Spinal cord (tissue), 9 donors: ENCODE measurements at regions not wholly inside any gene's neighbourhood (a gene's known extent, or its start where the extent isn't known, plus 50 kb on each side); places are given as distances from the start of the nearest gene placed in this dataset.

Source experiments
- DNase-seq, 6 donors: peaks; one replicate each; pipeline versions ENCODE4 v3.0.0 to v3.0.0-alpha.2; 2013 to 2015; ENCODE audit warnings: low spot score in 6 of 6, low read depth in 4 of 6
- H3K27ac ChIP-seq: one replicate; pipeline ENCODE4 v1.5.1; 2013; ENCODE audit warnings: low read depth, low read length, control low read depth
- H3K27me3 ChIP-seq: one replicate; pipeline ENCODE4 v1.6.1; 2013; ENCODE audit warnings: low read length; ENCODE audit not compliant: control insufficient read depth, insufficient read depth
- H3K36me3 ChIP-seq: one replicate; pipeline ENCODE4 v1.6.1; 2013; ENCODE audit warnings: low read length; ENCODE audit not compliant: control insufficient read depth, insufficient read depth
- H3K4me1 ChIP-seq: one replicate; pipeline ENCODE4 v1.6.1; 2013; ENCODE audit warnings: low read length; ENCODE audit not compliant: control insufficient read depth, insufficient read depth
- H3K4me3 ChIP-seq: one replicate; pipeline ENCODE4 v1.5.1; 2013; ENCODE audit warnings: low read depth, low read length, control low read depth
- H3K9me3 ChIP-seq: one replicate; pipeline ENCODE4 v1.6.1; 2013; ENCODE audit warnings: low read length; ENCODE audit not compliant: control insufficient read depth, insufficient read depth
- WGBS: methylation state at CpG from one replicate; pipeline ENCODE4 v1.1.5; 2013; ENCODE audit warnings: missing lambda C conversion rate; ENCODE audit not compliant: insufficient coverage; 5-methylcytosine and 5-hydroxymethylcytosine counted together
- donor health status: healthy.

DNA sequence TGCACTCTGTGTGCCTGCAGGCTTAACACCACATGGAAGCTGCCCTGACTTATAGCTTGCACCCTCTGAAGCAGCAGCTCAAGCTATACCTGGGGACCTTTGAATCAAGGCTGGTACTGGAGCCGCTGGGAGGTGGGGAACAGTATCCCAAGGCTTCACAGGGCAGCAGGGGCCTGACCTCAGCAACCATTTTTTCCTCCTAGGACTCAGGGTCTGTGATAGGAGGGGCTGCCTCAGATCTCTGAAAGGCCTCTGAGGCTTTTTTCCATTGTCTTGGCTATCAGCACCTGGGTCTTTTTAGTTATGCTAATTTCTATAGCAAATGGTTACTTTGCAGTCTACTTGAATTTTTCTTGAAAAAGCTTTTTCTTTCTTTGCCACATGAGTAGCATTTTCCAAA, 80.2 kb upstream of the OPRM1 start:
- WGBS = no CpG with 5 or more reads among the region's 1 CpG
- no peak for DNase-seq
- H3K36me3 ChIP-seq = no peaks in the 10 kb centered on the region

GRCh38 chr6:153957394-153957793, 81.6 kb upstream of the OPRM1 start:
- no CpG with 5 or more reads among the region's 4 CpGs for WGBS
- no peak for DNase-seq
- Histone ChIP-seq H3K9me3 (no peaks in the 10 kb centered on the region), H3K27me3 (no peaks in the 10 kb centered on the region), H3K4me3 (no peak overlapping the region), H3K36me3 (no peaks in the 10 kb centered on the region), H3K4me1 (no peaks in the 10 kb centered on the region), H3K27ac (no peak overlapping the region)

More for the DNA sequence above, 80.2 kb upstream of the OPRM1 start:
- H3K27me3 ChIP-seq = no peaks in the 10 kb centered on the region
- H3K4me1 ChIP-seq = no peaks in the 10 kb centered on the region
- H3K4me3 ChIP-seq = no peak overlapping the region
- H3K27ac ChIP-seq = no peak overlapping the region
- no peaks in the 10 kb centered on the region for H3K9me3 ChIP-seq

DNA sequence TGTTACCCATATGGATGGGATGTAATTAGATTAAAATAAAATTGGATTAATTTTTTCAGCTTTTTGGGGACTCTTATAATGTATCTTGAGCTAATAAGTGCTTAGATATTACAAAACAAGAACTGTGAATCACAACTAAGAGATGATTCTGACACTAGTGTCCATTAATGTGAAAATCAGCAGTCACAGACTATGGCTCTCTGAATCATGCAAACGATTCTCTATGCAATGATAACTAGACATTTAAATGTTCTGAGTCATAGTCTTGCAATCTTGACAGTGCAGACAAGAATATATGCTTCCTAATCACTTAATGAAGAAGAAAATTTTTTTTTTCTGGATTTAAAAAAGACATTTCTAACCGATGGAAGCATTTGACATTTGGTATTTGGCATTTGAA, 82.2 kb upstream of the OPRM1 start:
- no peak overlapping the region for H3K27ac ChIP-seq
- no peaks in the 10 kb centered on the region for H3K27me3 ChIP-seq
- DNase-seq = no peak
- no peaks in the 10 kb centered on the region for H3K4me1 ChIP-seq
- H3K36me3 ChIP-seq = no peaks in the 10 kb centered on the region
- H3K9me3 ChIP-seq = no peaks in the 10 kb centered on the region
- no peak overlapping the region for H3K4me3 ChIP-seq
- no CpG with 5 or more reads among the region's 2 CpGs for WGBS

DNA sequence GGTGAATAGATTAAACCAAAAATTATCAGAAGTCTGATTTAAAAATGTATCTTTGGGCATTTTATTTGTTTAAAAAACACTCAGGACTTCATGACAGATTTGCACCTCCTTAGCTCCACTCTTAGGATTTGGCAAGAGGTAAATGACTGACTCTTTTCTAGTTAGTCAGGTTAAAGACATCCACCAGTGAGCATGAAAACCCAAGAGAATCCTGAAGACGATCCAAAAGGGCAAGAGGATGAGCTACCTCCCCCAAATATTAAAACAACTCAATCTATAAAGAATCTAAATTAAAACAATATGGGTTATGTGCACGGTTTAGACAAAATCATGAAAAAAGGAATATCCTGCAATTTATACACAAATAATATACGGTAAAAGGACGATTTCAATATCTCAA, 89.4 kb upstream of the OPRM1 start:
- no CpG with 5 or more reads among the region's 4 CpGs for WGBS
- no peak for DNase-seq
- H3K4me1 ChIP-seq = no peaks in the 10 kb centered on the region

GRCh38 chr6:153947808-153948447, 91.1 kb upstream of the OPRM1 start:
- WGBS = 13% methylated on average over 4 of the region's 5 CpGs
- Histone ChIP-seq H3K4me3 (no peak overlapping the region), H3K36me3 (no peaks in the 10 kb centered on the region), H3K27me3 (no peaks in the 10 kb centered on the region), H3K9me3 (no peaks in the 10 kb centered on the region), H3K4me1 (no peaks in the 10 kb centered on the region), H3K27ac (no peak overlapping the region)
- DNase-seq = peak in 4 of 6 donors; percentile 24 to 85 (median 44)

More for the DNA sequence above, 89.4 kb upstream of the OPRM1 start:
- no peaks in the 10 kb centered on the region for H3K36me3 ChIP-seq
- H3K4me3 ChIP-seq = no peak overlapping the region
- no peaks in the 10 kb centered on the region for H3K9me3 ChIP-seq
- no peak overlapping the region for H3K27ac ChIP-seq
- no peaks in the 10 kb centered on the region for H3K27me3 ChIP-seq

GRCh38 chr6:153944201-153944600, 94.8 kb upstream of the OPRM1 start:
- WGBS = 39% methylated on average over 2 of the region's 3 CpGs
- Histone ChIP-seq H3K27ac (no peak overlapping the region), H3K4me3 (no peak overlapping the region), H3K36me3 (no peaks in the 10 kb centered on the region), H3K4me1 (no peaks in the 10 kb centered on the region), H3K9me3 (no peaks in the 10 kb centered on the region), H3K27me3 (no peaks in the 10 kb centered on the region)
- peak in 1 of 6 donors; percentile 80 for DNase-seq

DNA sequence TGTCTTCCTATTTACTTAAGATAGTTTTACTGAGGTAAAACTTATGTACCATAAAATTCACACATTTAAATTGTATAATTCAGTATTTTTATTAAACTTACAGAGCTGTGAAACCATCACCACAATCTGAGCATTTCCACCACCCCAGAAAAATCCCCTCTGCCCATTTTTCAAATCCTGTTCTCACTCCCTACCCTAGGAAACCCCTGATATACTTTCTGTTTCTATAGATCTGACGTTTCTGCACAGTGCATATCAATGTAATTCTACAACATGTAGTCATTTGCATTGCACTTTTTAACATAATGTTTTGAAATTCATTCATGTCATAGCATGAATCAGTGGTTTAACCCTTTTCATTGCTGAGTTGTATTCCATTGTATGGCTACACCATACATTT, 96.7 kb upstream of the OPRM1 start:
- Histone ChIP-seq H3K36me3 (no peaks in the 10 kb centered on the region), H3K27ac (no peak overlapping the region), H3K4me1 (no peaks in the 10 kb centered on the region), H3K4me3 (no peak overlapping the region), H3K9me3 (no peaks in the 10 kb centered on the region), H3K27me3 (no peaks in the 10 kb centered on the region)
- WGBS = no CpG with 5 or more reads among the region's 1 CpG
- no peak for DNase-seq

GRCh38 chr6:153941768-153942167, 97.3 kb upstream of the OPRM1 start:
- WGBS = 86% methylated on average over 2 of the region's 2 CpGs
- Histone ChIP-seq H3K4me1 (no peaks in the 10 kb centered on the region), H3K27ac (no peak overlapping the region), H3K9me3 (no peaks in the 10 kb centered on the region), H3K36me3 (no peaks in the 10 kb centered on the region), H3K27me3 (no peaks in the 10 kb centered on the region), H3K4me3 (no peak overlapping the region)
- DNase-seq = no peak

- WGBS = 95% methylated on average over 9 of the region's 10 CpGs
- Histone ChIP-seq H3K27me3 (no peaks in the 10 kb centered on the region), H3K9me3 (no peaks in the 10 kb centered on the region), H3K27ac (no peak overlapping the region), H3K4me3 (no peak overlapping the region), H3K4me1 (no peaks in the 10 kb centered on the region), H3K36me3 (no peaks in the 10 kb centered on the region)
- no peak for DNase-seq
These were observed 100.2 kb upstream of the OPRM1 start for GRCh38 chr6:153938876-153939275.

GRCh38 chr6:153931431-153931830, 107.6 kb upstream of the OPRM1 start:
- no peaks in the 10 kb centered on the region for H3K4me1 ChIP-seq
- DNase-seq = no peak
- no peak overlapping the region for H3K4me3 ChIP-seq
- no peaks in the 10 kb centered on the region for H3K36me3 ChIP-seq
- no peak overlapping the region for H3K27ac ChIP-seq
- no peaks in the 10 kb centered on the region for H3K27me3 ChIP-seq
- no peaks in the 10 kb centered on the region for H3K9me3 ChIP-seq
- WGBS = 80% methylated on average over 1 of the region's 3 CpGs
